Dendritic cell treated with granulocyte-macrophage colony-stimulating factor and Interleukin-4, amounts not matched to agents 40 ng/mL and 50 ng/mL, for 4 days (primary cell): ENCODE measurements at regions not wholly inside any gene's neighbourhood (a gene's known extent, or its start where the extent isn't known, plus 50 kb on each side); places are given as distances from the start of the nearest gene placed in this dataset.

Experiments
- H3K27ac Mint-ChIP-seq: one replicate; pipeline ENCODE4 v1.8.0; 2022; ENCODE audit warnings: mild to moderate bottlenecking, mixed read lengths
- H3K27me3 Mint-ChIP-seq: one replicate; pipeline ENCODE4 v1.8.0; 2022; ENCODE audit warnings: mild to moderate bottlenecking, mixed read lengths
- H3K36me3 Mint-ChIP-seq: one replicate; pipeline ENCODE4 v1.8.0; 2022; ENCODE audit warnings: low read depth, mixed read lengths
- H3K4me1 Mint-ChIP-seq: one replicate; pipeline ENCODE4 v1.8.0; 2022; ENCODE audit warnings: low read depth, mixed read lengths
- H3K4me3 Mint-ChIP-seq: one replicate; pipeline ENCODE4 v1.8.0; 2022; ENCODE audit warnings: mild to moderate bottlenecking, moderate library complexity, mixed read lengths
- H3K9me3 Mint-ChIP-seq: one replicate; pipeline ENCODE4 v1.8.0; 2022; ENCODE audit warnings: mixed read lengths
- intact Hi-C: fragments of 100-400 bp; cut with micrococcal nuclease; formaldehyde crosslinking; loops from one replicate; pipeline ENCODE4 v1.15.0; 2022

DNA sequence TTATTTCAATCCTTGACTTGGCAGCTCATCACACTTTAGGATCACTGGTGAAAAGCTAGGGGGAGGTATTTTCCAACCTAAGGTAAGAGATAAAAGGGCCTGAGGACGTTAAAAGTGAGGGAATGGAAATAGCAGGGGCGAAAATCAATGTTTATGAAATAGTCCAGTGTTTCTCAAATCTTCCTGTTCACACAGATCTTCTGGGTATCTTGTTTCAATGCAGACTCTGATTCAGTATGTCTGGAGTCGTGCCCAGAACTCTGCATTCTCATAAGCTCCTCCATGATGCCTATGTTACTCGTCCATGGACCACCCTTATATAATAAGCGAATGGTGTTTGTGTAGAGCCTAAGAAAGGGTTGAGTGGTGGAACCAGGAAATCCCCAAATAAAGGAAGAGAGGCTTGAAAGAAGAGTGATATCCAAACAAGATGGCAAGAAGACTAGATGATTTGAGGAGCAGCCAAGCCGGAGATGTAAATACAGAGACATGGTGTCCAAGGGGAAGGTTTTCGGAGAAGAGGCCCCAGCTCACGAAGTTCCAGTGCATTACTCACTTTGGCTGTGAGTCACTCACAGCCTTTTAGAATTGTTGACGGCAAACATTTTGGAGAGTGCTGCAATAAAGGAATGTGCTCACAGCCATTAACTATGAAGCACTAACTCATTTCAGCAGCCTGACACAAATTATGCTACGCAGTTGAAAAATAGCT lies 215.6 kb upstream of the PPARGC1A start:
- H3K27ac Mint-ChIP-seq, result no peak overlapping the region
- no peaks in the 10 kb centered on the region for H3K36me3 Mint-ChIP-seq
- no peaks in the 10 kb centered on the region for H3K4me1 Mint-ChIP-seq
- intact Hi-C loops, result no loop called here
- H3K9me3 Mint-ChIP-seq, result peaks cover 11% of the 10 kb centered on the region
- H3K4me3 Mint-ChIP-seq, result no peak overlapping the region
- H3K27me3 Mint-ChIP-seq, result no peaks in the 10 kb centered on the region

DNA sequence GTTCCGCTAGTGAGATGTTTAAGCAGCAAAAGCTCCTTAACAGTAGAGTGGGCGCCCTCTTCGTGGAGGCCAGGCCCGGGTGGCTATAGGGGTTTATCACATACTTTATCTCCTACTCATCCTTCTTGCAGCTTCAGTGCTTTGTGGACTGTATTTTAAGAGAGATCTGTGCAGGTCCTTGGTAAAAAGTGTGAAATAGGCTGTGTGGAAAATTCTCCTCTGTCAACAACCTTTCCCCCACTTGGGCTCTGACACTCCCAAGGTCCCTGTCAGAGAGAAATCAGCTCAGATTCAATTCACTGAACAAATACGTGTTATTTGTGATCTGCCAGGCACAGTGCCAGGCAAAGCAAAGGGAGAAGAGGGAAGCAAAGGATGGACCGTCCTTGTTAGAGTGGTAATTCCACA lies 214.3 kb upstream of the PPARGC1A start:
- Mint-ChIP-seq H3K36me3 (no peaks in the 10 kb centered on the region), H3K4me1 (no peaks in the 10 kb centered on the region), H3K27me3 (no peaks in the 10 kb centered on the region), H3K9me3 (peaks cover 11% of the 10 kb centered on the region), H3K4me3 (no peak overlapping the region), H3K27ac (no peak overlapping the region)
- intact Hi-C loops, result no loop called here

DNA sequence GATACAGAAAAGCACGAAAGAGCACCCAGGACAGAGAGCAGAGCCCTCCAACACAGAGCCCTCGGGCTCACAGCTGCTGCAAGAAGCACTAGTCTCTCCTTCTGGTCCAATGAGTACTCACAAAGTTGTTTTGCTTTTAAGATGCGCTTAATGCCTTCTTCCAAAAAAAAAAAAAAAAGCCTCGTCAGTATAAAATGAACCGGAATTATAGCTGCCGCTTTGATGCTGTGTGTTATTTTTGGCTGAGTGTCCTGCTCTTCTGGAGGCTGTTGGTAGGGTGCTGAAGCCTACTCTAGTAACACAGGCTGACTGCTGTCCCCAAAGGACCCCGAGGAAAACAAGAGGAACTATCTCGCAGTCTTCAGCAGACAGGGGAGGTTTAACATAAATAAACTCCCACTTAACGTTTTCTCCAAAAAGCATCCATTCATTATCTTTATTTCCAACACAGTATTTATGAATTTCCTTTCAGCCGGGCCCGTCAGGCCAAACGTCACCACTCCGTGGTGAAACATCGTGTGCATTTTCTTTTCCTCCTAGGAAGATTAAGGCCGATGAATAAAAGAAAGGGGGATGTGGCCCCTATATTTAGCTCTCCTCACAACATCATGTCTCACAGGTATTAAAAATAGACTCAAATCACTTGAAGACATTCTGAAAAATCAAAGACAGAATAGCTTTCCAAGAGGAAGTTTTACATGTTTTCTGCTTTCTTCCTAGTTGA lies 213.7 kb upstream of the PPARGC1A start:
- intact Hi-C loops, result no loop called here
- Mint-ChIP-seq H3K36me3 (no peaks in the 10 kb centered on the region), H3K4me3 (no peak overlapping the region), H3K9me3 (peaks cover 11% of the 10 kb centered on the region), H3K27me3 (no peaks in the 10 kb centered on the region), H3K27ac (no peak overlapping the region), H3K4me1 (no peaks in the 10 kb centered on the region)

DNA sequence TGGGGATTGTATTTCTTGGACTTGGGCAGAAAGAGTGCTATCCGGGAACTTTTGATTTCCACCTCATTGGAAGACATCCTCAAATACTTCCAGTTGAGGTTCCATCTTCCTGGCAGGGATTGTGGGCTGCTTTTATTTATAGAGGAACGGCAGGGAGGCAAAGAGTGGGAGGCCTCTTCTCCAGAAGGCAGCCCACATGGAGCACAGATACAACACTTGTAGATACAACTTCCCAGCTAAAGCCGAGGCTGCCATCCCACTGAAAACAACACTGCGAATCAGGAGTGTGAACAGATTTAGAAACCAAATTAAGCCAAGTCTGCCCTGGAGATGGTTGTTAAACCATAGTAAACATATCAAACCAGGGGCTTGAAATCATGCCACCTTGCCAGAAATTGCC lies 212.8 kb upstream of the PPARGC1A start:
- Mint-ChIP-seq H3K27me3 (no peaks in the 10 kb centered on the region), H3K4me3 (no peak overlapping the region), H3K4me1 (no peaks in the 10 kb centered on the region), H3K27ac (no peak overlapping the region), H3K9me3 (peaks cover 11% of the 10 kb centered on the region), H3K36me3 (no peaks in the 10 kb centered on the region)
- intact Hi-C loops, result no loop called here

DNA sequence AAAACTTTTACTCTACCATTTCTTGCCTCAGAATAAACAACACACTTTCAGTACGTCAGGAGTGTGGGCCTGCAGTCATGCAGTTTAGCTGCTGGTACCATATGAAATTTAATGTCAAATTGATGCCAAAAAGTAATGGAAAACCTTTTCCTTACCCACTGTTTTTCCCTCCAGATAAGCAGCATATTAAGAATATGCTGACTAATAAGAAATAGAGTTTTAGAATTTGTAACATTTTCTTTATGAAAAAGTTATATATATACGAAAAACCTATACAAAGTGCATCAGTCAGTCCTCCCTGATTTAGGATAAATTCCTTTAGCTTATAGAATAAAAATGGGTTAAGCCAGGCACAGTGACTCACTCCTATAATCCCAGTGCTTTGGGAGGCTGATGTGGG lies 206.8 kb upstream of the PPARGC1A start:
- no peaks in the 10 kb centered on the region for H3K27me3 Mint-ChIP-seq
- H3K4me3 Mint-ChIP-seq, result no peak overlapping the region
- H3K36me3 Mint-ChIP-seq, result no peaks in the 10 kb centered on the region
- intact Hi-C loops, result no loop called here
- no peaks in the 10 kb centered on the region for H3K9me3 Mint-ChIP-seq
- H3K4me1 Mint-ChIP-seq, result no peaks in the 10 kb centered on the region
- H3K27ac Mint-ChIP-seq, result no peak overlapping the region

DNA sequence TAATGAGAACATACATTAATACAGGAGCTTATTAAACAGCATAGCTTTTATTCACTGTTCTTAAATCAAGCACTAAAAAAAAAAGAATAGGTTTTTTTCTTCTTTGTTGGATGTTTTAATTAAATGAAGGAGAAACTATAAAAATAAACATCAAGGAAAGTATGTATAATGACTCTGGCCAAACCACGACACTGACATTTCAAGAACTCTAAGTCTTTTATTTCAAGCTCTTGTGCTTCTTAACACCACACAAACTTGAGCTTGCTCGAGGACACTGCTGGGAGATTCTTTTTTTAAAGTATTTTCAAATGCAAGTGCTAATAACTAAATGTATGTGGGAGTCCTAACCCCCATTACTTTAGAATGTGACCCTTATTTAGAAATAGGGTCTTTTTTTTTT lies 204.9 kb upstream of the PPARGC1A start:
- Mint-ChIP-seq H3K4me3 (no peak overlapping the region), H3K36me3 (no peaks in the 10 kb centered on the region), H3K9me3 (no peaks in the 10 kb centered on the region), H3K27ac (no peak overlapping the region), H3K27me3 (no peaks in the 10 kb centered on the region), H3K4me1 (no peaks in the 10 kb centered on the region)
- intact Hi-C loops, result no loop called here

DNA sequence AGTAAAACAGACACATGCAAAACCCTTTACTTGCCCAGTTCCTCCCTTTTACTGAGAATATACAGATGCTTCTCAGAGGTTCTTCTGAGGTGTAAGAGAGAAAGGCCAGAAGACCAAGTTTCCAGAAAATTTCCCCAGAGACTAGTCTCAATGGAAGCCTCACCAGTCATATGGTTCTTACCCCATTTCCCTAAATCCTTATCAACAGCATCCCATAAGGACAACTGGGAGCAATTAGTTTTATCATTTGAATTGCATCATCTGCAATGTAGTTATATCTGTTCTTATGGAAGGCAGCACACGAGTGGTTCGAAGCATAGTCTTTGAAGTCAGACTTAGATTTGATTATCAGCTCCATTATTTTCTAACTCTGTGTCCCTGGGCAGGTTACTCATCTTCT lies 203.6 kb upstream of the PPARGC1A start:
- intact Hi-C loops, result no loop called here
- H3K4me1 Mint-ChIP-seq, result no peaks in the 10 kb centered on the region
- H3K27me3 Mint-ChIP-seq, result no peaks in the 10 kb centered on the region
- H3K27ac Mint-ChIP-seq, result no peak overlapping the region
- H3K4me3 Mint-ChIP-seq, result no peak overlapping the region
- no peaks in the 10 kb centered on the region for H3K36me3 Mint-ChIP-seq
- H3K9me3 Mint-ChIP-seq, result no peaks in the 10 kb centered on the region

DNA sequence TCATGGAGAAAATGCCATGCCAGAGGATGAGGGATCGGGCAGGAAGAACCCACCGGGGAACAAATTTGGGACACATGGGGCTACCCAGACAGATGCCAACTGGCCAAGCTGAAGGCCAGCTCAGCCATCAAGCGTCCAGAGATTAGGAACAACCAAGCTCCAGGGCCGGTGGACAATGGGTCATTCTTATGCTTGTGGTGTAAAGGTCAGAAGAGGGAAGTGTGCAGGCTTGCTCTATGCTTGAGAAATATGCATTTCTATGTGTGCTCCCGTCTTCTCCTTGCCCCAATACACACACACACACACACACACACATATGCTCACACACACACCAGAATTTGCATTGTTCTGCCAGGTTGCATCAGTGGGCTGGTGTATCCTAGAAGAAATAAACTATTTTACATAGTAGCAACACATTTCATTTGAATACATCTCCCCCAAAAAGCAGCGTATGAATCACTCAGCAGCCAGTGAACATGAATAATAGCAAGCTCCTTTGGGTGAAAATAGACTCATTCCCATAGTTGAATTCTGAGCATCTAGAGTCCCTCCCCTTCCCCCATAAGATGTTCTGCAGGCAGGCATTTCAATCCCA lies 201.9 kb upstream of the PPARGC1A start:
- intact Hi-C loops, result no loop called here
- Mint-ChIP-seq H3K27ac (no peak overlapping the region), H3K36me3 (no peaks in the 10 kb centered on the region), H3K4me1 (no peaks in the 10 kb centered on the region), H3K27me3 (no peaks in the 10 kb centered on the region), H3K4me3 (no peak overlapping the region), H3K9me3 (peaks cover 5% of the 10 kb centered on the region)

DNA sequence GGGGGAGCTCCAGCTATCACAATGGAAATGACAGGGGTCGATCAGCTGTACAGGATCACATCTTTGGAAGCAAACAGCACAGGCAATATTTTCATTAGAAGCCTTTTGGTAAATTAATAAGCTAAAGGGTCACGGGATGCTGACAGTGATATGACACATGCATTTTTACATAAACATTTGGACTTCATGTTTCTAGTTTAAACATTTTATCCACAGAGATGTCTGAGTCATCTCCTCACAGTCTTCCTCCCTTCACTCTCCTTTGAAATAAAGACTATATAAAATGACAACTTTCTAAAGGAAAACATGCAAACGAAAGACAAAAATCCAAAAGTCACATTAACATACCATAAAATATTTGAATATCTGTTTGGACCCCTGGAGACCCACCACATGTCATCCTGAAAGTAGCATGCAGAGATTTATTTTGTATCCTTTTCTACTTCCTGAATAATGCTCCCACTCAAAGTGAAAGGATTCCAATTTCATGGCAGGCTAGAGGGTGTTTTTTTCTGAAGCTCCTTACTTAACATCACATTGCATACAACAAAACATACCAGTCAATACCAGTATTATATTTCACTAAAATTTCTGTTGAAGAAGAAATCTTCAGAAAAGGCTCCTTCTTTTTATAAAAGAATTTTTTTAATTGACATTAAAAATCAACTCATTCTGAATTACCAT lies 200.1 kb upstream of the PPARGC1A start:
- Mint-ChIP-seq H3K9me3 (peaks cover 5% of the 10 kb centered on the region), H3K27ac (no peak overlapping the region), H3K27me3 (no peaks in the 10 kb centered on the region), H3K36me3 (no peaks in the 10 kb centered on the region), H3K4me3 (no peak overlapping the region), H3K4me1 (no peaks in the 10 kb centered on the region)
- intact Hi-C loops, result no loop called here

DNA sequence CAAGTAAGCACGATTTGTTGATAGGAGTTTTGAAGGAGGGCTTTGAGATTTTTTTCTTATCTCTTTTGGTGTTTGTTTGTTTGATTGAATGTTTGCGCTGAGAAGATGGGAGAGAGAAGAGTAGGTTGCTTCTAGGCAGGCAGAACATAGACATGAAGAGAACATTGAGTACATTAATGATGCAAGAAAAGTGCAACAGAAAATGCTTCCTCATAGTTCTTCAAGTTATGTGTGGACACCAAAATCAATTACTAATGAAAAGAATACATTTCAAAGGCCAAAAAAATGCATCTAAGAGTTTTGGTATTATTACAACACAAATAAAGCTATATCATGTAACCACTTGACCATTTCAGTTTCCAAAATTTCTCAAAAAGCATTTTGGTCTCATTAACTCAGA lies 191.0 kb upstream of the PPARGC1A start:
- H3K4me3 Mint-ChIP-seq, result no peak overlapping the region
- H3K27ac Mint-ChIP-seq, result no peak overlapping the region
- no peaks in the 10 kb centered on the region for H3K9me3 Mint-ChIP-seq
- intact Hi-C loops, result no loop called here
- no peaks in the 10 kb centered on the region for H3K4me1 Mint-ChIP-seq
- H3K36me3 Mint-ChIP-seq, result no peaks in the 10 kb centered on the region
- no peaks in the 10 kb centered on the region for H3K27me3 Mint-ChIP-seq

DNA sequence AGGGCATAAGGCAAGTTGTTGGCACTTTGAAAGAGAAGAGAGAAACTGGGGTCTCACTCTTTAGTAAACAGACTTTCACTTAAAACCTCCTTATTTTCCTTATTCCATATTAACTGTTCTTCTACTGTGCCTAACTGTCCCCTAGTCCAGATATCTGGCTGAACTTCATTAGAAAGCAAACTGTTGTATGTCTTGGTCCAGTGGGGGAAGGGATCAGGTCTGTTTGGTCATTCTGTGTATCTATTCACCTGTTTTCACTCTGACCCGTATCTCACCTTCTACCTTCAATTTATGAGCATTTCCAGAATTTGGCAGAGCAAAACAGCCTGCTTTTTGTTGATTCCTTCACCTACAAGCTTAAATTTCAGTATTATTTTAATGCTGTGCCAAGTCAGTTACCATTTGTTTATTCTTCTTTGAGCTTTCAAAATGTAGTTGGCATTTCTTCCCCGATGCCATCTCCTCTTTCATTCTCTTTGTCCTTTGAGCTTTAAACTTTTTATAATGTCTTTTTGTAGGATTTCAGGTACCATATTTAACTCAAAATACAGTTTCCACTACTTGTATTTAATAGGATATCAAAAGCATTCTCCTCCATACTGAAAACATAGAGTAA lies 188.6 kb upstream of the PPARGC1A start:
- intact Hi-C loops, result no loop called here
- no peaks in the 10 kb centered on the region for H3K4me1 Mint-ChIP-seq
- no peaks in the 10 kb centered on the region for H3K27me3 Mint-ChIP-seq
- H3K27ac Mint-ChIP-seq, result no peak overlapping the region
- no peaks in the 10 kb centered on the region for H3K9me3 Mint-ChIP-seq
- H3K4me3 Mint-ChIP-seq, result no peak overlapping the region
- no peaks in the 10 kb centered on the region for H3K36me3 Mint-ChIP-seq

DNA sequence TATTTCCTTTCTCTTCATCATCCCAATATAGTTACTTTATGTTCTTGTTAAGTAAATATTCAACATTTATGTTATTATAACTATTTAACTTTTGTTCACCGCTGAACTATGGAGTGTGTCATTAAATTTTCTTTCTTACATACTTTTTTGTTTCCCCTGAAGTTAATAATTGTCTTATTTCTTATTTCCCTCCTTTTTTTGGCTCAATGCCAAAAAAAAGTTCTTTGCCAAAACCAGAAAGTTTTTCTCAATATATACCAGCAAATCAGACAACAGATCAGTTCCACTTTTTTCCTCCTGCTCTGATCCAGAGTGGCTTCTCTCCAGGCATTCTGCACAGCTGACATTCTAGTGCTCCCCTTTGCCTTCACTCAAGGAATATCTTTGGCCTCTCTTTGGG lies 187.0 kb upstream of the PPARGC1A start:
- no peaks in the 10 kb centered on the region for H3K36me3 Mint-ChIP-seq
- no peak overlapping the region for H3K27ac Mint-ChIP-seq

DNA sequence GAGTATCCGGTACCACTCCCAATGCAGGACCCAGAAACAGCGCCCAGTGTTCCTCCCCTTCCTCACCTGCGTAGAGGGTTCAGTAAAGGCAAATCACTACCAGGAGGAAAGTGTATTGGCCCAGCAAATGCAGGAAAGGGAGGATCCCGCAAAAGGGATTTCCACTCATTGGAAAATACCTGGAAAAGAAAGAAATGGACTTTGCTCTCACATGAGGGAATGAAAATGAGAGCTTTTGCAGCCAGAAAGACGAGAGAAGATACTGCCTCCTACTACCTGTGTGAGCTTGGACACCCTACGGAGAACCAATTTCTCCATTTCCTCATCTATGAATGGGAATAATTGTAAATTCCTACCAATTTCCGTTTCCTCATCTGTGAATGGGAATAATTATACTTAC lies 184.1 kb upstream of the PPARGC1A start:
- Mint-ChIP-seq H3K27ac (no peak overlapping the region), H3K27me3 (no peaks in the 10 kb centered on the region), H3K4me1 (no peaks in the 10 kb centered on the region)

More for the DNA sequence above, 187.0 kb upstream of the PPARGC1A start:
- Mint-ChIP-seq H3K4me3 (no peak overlapping the region), H3K9me3 (no peaks in the 10 kb centered on the region), H3K27me3 (no peaks in the 10 kb centered on the region), H3K4me1 (no peaks in the 10 kb centered on the region)
- intact Hi-C loops, result no loop called here

More for the DNA sequence above, 184.1 kb upstream of the PPARGC1A start:
- Mint-ChIP-seq H3K4me3 (no peak overlapping the region), H3K36me3 (no peaks in the 10 kb centered on the region), H3K9me3 (no peaks in the 10 kb centered on the region)
- intact Hi-C loops, result no loop called here
